HG03571 (cell line): ENCODE measurements at regions not wholly inside any gene's neighbourhood (a gene's known extent, or its start where the extent isn't known, plus 50 kb on each side); places are given as distances from the start of the nearest gene placed in this dataset.
"Not testable (repeated sequence)": the region's sequence is repeated elsewhere in the genome, so short reads cannot be mapped to it uniquely, and the experiment has no call there.

Source experiments
- ATAC-seq: cut with Tn5 transposase; IDR thresholded peaks from one replicate; pipeline ENCODE4 v1.9.1; 2021; ENCODE audit not compliant: unreplicated experiment

DNA sequence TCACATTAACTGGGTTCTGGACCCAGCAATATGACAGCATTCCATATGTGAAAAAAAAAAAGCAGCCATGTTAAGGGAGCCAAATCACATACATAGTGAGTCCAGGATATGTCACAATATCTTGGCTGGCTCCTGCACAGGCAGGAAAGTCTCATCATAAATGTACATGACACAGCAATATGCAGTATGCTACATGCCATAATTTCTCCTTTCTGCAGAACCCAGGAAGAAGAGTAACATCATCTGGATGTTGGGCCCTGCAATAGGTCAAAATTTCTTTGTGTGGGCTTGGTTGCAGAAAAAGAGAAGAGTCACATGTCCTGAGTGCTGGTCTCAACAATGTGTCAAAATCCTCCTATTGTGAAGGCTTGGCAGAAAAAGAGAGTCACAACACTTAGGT lies 902.8 kb upstream of the AMELY start:
- no peak for ATAC-seq

DNA sequence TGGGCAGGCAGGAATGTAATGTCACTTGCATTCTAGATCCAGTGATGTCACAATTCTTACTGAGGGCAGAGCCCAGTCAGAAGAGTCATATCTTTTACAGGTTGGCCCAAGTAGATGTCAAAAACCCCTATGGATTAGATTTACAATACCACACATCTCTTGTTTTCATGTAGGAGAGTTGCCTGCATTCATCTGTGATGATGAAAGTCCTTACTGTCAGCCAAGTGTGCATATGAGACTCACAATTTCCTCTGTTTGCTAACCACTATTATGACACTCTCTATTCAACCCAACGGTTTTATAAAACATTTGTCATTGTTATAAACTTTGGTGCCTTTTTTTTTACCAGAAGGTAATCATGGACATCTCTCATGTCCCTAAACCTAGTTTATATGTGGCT lies 898.8 kb upstream of the AMELY start:
- ATAC-seq, result no peak

DNA sequence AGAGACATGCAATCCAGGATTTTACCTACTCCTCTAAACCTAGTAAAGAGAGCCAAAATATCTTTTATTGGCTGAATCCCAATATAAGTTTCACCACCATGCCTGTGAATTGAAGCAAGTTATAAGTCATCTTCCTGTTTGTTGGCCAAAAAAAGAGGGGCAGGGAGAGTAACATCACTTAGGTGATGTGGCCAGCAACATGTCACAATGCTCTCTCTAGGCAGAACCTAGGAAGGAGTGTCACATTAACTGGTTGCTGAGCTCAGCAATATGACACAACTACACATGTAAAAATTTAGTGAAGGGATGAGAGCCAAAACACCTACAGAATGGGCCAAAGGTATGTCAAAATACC lies 895.9 kb upstream of the AMELY start:
- no peak for ATAC-seq

DNA sequence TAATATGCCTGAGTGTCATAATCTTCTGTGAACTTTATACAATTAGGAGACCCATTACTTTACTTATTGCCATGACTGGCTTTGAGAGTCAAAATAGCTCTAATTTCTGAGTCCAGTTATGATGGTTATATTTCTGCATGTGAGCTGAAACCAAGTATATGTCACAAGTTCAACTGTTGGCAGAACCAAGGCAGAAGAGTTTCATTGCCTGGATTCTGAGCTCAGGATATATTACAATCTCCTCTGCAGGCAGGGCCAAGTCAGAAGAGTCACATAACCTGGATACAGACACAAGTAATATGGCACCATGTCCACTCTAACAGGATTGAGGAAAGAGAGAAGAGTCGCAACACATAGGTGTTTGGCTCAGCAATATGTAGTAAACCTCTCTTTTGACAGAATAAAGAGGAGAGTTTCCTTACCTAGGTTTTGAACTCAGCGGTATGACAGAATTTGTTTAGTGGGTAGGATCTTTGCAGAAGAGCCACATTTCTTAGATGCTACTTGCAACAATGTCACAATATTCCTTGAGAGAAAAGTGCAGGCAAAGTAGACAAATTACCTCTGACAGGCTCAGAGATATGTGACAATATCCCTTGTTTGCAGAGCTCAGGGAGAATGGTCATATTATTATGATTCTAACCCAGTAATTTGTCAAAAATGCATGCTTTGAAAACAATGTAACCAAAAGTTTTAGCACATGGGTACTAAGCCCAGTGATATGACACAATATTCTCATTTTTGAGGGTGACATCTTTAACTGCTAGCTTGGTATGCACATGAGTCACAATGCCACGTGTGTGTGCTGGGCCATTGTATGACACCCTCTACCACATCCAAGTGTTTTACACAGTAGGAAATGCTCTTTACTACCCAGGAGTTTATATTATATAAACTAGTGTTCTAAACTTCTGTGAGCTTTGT lies 895.3 kb upstream of the AMELY start:
- no peak for ATAC-seq

DNA sequence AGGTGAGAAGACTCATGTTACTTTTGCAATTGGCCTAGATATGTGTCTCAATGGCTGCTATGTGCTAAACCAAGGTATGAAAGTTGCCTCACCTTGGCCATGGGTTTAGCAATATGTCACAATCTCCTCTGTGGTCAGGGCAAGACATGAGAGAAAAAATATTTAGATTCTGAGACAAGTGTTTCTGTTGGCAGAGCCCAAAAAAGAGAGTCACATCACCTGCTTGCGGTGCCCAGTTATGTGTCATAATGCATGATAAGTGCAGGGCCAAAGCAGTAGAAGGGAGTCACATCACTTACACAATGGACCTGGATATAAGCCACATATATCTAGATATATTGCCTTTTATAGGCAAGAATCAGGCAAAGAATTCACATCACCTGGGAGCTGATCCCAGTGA lies 894.1 kb upstream of the AMELY start:
- no peak for ATAC-seq

DNA sequence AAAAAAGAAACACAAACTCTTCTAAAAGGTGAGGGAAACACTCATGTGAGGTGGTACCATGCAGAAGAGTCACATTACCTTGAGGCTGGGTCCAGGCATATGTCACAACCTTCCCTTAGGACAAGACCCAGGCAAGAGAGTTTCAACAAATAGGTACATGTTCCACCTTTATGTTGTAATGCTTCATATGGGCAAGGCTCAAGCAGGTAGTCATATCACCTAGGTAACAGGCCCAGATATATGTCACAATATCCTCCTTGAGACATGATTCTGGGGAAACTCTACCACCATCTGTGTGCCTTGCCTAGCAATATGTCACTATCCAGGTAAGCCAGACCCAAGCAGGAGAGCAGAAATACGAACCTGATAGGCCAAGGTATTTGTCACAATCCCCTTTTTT lies 892.2 kb upstream of the AMELY start:
- ATAC-seq, result no peak

DNA sequence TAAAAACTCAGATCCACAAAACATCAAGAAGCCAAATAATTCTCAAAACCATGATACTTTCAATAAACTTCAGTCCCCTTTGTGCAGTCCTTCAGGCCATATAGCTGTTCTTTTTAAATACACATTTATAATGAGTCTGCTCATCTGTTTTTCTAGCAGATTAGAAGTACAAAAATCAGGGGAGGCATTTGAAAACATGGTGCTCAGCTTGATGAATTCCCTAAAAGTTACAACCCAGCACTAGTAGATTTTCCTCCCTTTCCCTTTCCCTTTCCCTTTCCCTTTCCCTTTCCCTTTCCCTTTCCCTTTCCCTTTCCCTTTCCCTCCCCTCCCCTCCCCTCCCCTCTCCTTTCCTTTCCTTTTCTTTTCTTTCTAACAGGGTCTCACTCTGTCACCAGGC lies 884.6 kb upstream of the AMELY start:
- no peak for ATAC-seq

DNA sequence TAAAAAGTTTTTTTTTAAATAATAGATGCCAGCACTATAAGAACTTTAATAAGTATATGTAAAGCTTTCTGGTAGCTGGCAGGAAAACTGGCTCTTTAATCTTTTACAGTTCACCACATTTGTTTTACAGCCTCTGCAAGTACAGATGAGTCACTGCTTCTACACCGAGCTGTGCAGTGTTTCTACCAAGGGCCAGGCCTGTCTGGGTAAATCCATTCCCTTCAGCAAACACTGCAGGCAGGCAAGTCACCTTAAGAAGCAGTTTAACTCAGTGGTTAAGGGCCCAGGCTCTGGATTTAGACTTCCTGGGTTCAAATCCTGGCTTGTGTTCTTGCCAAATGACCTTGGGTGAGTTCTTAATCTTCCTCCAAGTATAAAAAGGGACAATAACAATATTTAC lies 882.9 kb upstream of the AMELY start:
- no peak for ATAC-seq

DNA sequence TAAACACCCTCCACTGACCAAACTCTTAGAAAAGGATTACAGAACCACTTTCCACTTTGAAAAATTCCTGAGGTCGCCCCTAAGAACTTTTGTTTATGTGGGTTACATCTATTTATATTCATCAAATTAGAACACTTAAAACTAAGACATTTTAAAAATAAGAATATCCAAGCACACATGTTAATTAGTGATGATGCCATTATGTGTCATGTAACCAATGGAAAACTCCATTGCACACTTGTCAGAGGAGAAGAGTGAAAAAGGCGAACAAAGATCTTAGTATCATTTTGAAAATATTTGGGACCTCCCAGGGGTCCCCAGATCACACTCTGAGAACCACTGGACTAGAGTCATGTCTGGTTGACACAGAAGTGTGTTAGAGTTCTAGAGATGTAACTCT lies 882.4 kb upstream of the AMELY start:
- no peak for ATAC-seq

DNA sequence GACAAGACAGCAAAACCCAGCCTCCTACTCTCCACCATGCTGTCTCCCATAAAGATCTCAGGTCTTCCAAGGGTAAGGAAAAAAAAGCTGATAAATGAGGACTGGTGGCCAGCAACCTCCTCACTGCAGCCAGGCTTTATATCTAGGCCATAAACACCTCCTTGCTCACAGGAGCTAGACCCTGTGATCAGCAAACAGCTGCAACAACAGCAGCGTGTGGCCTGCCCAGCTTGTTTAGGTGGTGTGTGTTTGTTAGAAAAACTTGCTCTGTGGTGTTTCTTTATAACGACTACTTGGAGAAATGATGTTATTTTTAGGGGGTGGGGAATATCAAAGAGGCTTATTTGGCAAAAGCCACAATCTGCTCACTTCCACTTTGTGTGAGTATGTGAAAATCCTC lies 880.9 kb upstream of the AMELY start:
- ATAC-seq, result no peak

DNA sequence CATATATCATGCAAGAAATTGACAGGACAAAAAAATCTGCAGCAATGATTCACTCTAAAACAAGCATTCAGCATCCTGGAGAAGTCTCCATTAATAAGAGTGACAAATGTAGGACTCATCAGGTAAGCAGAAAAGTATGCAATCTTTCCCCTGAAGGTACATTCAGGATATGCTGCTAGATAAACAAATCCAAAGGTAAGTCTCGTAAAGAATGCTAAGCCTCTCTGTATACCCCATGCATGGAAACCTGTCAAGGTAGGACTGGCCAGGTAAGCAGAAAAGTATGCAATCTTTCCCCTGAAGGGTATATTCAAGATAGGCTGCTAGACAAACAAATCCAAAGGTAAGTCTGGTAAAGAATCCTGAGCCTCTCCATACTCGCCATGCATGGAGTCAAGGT lies 869.9 kb upstream of the AMELY start:
- ATAC-seq, result no peak

DNA sequence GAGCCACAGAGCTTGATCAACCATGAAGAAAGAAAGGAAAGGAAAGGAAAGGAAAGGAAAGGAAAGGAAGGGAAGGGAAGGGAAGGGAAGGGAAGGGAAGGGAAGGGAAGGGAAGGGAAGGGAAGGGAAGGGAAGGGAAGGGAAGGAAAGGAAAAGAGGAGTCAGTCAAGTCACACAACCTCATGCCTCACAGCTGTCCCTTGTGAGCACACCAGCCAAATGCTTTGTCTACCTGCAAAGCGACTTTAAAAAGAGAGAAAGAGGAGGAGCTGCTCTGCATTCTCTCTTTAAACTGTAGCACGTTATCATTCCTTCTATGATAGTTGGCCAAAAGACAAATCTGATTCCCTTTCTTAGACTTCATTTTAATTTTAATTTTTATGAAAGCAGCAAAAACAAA lies 863.9 kb upstream of the AMELY start:
- ATAC-seq, result not testable (repeated sequence)

DNA sequence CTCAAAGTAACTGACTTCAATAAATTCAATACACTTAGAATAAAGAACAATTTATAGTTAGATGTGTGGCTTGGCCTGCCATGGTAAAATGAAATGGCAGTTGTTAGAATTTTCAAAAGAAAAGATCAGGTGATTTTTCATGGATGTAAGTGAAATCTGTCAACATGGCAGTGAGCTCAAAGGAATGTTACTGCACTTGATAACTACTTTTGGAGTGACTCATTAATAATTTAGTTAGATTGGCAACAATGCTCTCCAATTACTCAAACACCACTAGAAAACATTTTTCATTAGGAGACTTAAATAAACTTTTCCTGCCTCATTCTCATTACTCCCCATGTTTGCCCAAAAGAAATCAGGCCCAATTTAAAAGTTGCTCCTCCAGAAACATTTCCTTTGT lies 860.2 kb upstream of the AMELY start:
- ATAC-seq, result no peak

DNA sequence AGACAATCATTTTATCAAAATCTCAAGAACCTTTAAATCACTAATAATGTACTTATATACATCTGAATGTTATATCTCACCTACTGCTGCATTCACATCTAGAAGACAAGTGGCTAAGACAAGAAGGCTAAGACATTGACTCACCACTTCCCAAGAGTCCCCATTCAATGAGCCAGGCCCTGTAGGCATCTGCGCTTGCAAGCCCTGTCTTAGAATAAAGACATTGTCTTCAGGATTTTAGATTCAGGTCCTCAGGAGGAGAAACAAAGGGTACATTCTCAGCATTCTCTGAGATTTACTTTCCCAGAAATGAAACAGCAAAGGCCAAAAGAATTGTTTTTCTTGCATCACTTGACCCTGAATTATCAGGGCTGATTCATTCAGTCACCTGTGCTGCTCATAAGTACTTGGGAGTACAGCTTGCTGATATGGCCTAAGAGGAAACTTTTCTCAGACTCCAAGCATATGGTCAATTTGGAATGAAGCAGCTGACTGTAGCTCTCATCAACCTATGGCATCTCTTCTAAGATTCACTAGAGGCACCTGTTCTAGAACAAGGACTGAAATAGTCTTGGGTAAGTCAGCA lies 858.3 kb upstream of the AMELY start:
- ATAC-seq, result no peak

DNA sequence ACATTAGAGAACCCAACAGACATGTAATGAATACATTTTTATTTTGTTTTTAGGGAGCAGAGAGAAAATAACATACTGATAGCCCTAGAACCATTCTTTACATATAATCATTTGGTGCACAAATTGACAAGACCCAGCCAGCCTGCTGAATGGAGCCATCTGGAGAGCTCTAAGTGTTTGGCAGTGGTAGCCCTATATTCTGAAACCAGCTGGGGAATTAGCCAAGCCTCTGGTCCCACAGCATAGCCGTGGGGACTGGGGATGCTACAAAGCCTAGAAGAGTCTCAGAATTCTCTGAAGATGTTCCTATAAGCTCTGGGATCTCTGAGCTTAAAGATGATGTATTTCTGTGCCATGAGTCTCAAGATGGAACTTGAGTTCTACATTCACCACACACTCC lies 857.3 kb upstream of the AMELY start:
- no peak for ATAC-seq

DNA sequence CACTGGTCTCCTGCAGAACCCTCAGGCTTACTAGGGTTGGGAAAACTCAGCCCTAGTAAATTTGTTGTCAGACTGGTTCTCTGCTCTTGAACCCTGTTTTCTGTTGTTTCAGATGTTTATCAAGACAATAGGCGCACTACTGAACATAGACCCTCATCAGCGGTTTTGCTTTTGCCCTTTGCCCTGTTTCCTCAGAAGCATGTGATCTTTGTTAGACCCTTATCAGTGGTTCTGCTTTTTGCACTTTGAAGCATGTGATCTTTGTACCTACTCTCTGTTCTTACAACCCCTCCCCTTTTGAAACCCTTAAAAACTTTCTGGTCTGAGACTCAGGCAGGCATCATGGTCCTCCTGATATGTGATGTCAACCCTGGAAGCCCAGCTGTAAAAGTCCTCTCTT lies 842.2 kb upstream of the AMELY start:
- no peak for ATAC-seq

DNA sequence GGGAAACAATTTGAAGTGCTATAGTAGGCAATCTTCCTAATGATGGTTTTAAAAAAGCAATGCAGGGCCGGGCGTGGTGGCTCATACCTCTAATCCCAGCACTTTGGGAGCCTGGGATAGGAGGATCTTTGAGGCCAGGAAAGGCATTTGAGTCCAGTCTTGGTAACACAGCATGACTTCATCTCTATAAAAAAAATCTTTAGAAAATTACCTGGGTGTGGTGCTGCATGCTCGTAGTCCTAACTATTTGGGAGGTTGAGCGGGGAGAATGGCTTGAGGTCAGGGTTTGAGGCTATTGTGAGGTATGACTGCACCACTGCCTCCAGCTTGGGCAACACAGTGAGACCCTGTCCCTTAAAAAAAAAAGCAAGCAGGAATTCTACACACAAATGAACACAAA lies 835.2 kb upstream of the AMELY start:
- ATAC-seq, result no peak

DNA sequence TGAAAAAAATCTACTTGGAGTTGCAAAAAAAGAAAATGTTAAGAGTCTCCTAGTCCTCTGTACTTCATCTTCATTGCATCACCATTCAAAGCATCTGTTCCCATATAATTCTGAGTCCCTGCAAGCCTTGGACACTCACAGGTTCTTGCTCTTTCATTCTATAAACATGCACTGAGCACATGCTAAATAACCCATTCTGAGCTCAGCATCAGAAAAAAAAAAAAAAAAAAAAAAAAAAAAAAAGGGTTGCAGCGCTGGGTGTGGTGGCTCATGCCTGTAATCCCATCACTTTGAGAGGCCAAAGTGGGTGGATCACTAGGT lies 834.0 kb upstream of the AMELY start:
- ATAC-seq, result no peak

DNA sequence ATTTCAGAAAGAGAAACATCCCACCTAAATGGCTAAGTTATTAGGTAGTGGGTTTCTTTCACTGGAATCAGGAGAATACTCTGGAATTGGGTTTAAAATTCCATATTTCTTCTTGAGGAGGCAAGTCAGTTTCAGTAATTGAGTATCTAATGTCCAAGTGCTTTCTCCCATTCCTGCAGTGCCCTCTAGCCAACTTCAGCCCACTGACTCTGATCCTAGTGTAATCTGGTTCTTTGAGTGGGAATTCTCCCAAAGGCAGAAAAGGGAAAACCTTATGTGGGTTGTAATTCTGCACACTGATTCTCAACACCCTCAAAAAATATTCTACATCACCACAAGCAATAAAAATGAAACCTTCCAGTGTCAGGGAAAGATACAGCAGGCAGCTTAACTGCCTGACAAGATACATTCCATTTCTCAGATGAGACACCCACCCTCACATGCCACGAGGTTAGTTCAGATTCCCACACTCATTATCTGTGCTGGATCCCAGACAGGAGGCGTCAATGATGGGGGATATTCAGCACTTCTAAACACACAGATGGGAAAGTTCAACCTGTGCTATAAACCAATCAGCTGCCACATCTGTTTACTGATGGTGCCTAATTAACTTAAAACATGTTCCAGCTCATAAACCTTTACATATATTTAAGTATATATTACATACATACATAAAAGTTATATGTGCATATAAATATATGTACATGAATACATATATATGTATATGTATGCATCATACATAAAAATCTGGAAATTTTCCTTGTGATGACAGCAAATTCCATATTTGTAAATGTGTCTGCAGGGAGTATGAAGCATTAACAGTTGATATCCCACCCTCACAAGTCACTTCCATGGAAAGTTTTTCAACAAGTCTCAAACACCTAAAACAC lies 833.4 kb upstream of the AMELY start:
- ATAC-seq, result no peak

DNA sequence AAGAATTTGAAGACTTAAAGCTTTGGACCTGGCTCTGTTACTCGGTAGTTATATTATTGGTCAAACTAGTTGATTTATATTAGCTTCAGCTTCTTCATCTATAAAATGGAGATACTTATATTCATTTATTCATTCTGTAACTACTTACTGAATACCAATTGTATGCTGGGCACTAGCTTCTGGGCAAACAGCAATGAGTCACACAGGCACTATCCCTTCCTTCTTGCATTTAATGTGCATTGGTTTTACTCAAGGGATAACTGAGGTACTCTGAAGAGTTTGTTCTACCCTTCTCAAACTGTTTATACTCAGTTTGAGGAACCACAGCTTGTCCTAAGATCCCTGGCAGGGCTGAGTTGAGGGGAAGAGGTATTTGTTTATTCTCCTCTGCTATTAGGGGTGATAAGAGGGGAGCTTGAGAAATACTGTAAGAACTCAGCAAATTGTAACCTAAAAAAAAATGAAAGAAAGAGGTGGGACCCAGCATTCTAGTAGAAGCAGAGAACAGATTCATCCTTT lies 825.4 kb upstream of the AMELY start:
- ATAC-seq, result no peak

DNA sequence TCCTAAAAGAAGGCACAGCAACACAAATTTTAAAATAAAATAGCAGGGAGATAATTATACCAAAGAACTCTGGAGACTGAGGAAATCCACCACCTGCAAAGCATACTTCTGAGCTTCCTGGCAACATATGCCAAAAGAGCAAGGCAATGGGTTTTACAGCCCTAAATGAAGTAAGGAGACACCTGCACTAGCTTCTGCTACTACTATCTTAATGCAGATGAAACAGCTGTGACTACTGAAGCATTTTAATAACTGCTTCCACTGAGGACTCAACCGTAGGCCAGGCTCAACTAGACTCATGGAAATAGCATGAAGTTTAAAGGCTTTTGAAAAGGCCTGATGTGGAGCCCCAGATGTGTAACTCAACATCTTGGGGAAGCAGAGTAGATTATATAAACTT lies 820.1 kb upstream of the AMELY start:
- ATAC-seq, result no peak

DNA sequence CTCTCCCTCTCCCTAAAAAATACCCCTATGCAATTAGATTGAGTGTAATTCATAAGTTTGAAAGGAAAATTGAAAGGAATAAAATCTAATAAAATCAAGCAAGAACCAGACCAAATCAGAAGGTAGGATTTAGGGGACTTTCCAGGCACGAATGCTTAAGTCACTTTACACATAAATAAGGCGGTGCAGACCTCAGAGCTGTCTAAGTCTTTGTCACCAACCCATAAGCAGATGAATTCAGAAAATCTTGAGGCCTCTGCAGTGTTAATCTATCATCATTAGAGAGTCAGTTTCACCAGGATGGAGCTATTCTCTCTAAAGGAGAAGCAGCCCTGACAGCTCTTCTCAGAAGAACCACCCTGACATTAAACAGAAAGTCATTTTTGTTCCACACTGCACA lies 819.1 kb upstream of the AMELY start:
- no peak for ATAC-seq
